ENCODE measurements at regions not wholly inside any gene's neighbourhood (a gene's known extent, or its start where the extent isn't known, plus 50 kb on each side); places are given as distances from the start of the nearest gene placed in this dataset.
"Not testable (repeated sequence)": the region's sequence is repeated elsewhere in the genome, so short reads cannot be mapped to it uniquely, and the experiment has no call there.

GRCh38 chr3:152557302-152557999 lies 277.5 kb upstream of the P2RY1 start:
- Mint-ChIP-seq H3K4me3 (no peak overlapping the region), H3K27me3 (no peaks in the 10 kb centered on the region), H3K9me3 (no peaks in the 10 kb centered on the region), H3K4me1 (peaks cover 12% of the 10 kb centered on the region), H3K27ac (no peak overlapping the region)
- DNase-seq (no peak), ATAC-seq (peak; percentile 26)

GRCh38 chr3:152558386-152558785 lies 276.5 kb upstream of the P2RY1 start:
- Mint-ChIP-seq H3K9me3 (no peaks in the 10 kb centered on the region), H3K27me3 (no peaks in the 10 kb centered on the region), H3K4me3 (no peak overlapping the region), H3K27ac (no peak overlapping the region), H3K4me1 (peaks cover 12% of the 10 kb centered on the region)
- ATAC-seq (no peak), DNase-seq (no peak)

GRCh38 chr3:152559246-152559645 lies 275.7 kb upstream of the P2RY1 start:
- Mint-ChIP-seq H3K27me3 (no peaks in the 10 kb centered on the region), H3K4me3 (no peak overlapping the region), H3K27ac (no peak overlapping the region), H3K4me1 (peaks cover 12% of the 10 kb centered on the region), H3K9me3 (no peaks in the 10 kb centered on the region)
- DNase-seq = no peak
- ATAC-seq = peak; percentile 35

- Mint-ChIP-seq H3K9me3 (no peaks in the 10 kb centered on the region), H3K4me1 (no peaks in the 10 kb centered on the region), H3K27me3 (peaks cover 12% of the 10 kb centered on the region), H3K27ac (no peak overlapping the region), H3K4me3 (no peak overlapping the region)
- ATAC-seq (no peak), DNase-seq (no peak)
Observed at GRCh38 chr3:152564459-152564858, 270.5 kb upstream of the P2RY1 start.

GRCh38 chr3:152574461-152575079 lies 260.4 kb upstream of the P2RY1 start:
- H3K4me1 Mint-ChIP-seq = no peaks in the 10 kb centered on the region
- ATAC-seq (peak; percentile 64), DNase-seq (peak; percentile 13 to 36)
- no peaks in the 10 kb centered on the region for H3K9me3 Mint-ChIP-seq
- H3K4me3 Mint-ChIP-seq = no peak overlapping the region
- H3K27me3 Mint-ChIP-seq = no peaks in the 10 kb centered on the region
- H3K27ac Mint-ChIP-seq = no peak overlapping the region

- DNase-seq = no peak
- Mint-ChIP-seq H3K4me3 (no peak overlapping the region), H3K27ac (no peak overlapping the region), H3K9me3 (no peaks in the 10 kb centered on the region), H3K4me1 (no peaks in the 10 kb centered on the region), H3K27me3 (no peaks in the 10 kb centered on the region)
- ATAC-seq = no peak
Observed at GRCh38 chr3:152578769-152579168, 256.2 kb upstream of the P2RY1 start.

GRCh38 chr3:152581951-152582350 lies 253.0 kb upstream of the P2RY1 start:
- Mint-ChIP-seq H3K27me3 (peaks cover 6% of the 10 kb centered on the region), H3K27ac (no peak overlapping the region), H3K9me3 (no peaks in the 10 kb centered on the region), H3K4me3 (no peak overlapping the region), H3K4me1 (no peaks in the 10 kb centered on the region)
- DNase-seq = no peak
- ATAC-seq = no peak

GRCh38 chr3:152583963-152584362 lies 251.0 kb upstream of the P2RY1 start:
- Mint-ChIP-seq H3K9me3 (no peaks in the 10 kb centered on the region), H3K27me3 (peaks cover 6% of the 10 kb centered on the region), H3K27ac (no peak overlapping the region), H3K4me1 (no peaks in the 10 kb centered on the region), H3K4me3 (no peak overlapping the region)
- DNase-seq (no peak), ATAC-seq (no peak)

- ATAC-seq = no peak
- Mint-ChIP-seq H3K4me3 (no peak overlapping the region), H3K9me3 (no peaks in the 10 kb centered on the region), H3K27ac (no peak overlapping the region), H3K27me3 (peaks cover 6% of the 10 kb centered on the region), H3K4me1 (no peaks in the 10 kb centered on the region)
- no peak for DNase-seq
Observed at GRCh38 chr3:152586974-152587373, 248.0 kb upstream of the P2RY1 start.

- DNase-seq (no peak), ATAC-seq (no peak)
- Mint-ChIP-seq H3K4me1 (no peaks in the 10 kb centered on the region), H3K4me3 (no peak overlapping the region), H3K27ac (no peak overlapping the region), H3K9me3 (no peaks in the 10 kb centered on the region), H3K27me3 (peaks cover 6% of the 10 kb centered on the region)
Observed at GRCh38 chr3:152587861-152588260, 247.1 kb upstream of the P2RY1 start.

- no peak for DNase-seq
- no peaks in the 10 kb centered on the region for H3K9me3 Mint-ChIP-seq
Observed at GRCh38 chr3:152589644-152590043, 245.3 kb upstream of the P2RY1 start.

GRCh38 chr3:152591515-152591914 lies 243.4 kb upstream of the P2RY1 start:
- ATAC-seq (no peak), DNase-seq (no peak)
- Mint-ChIP-seq H3K27ac (no peak overlapping the region), H3K27me3 (no peaks in the 10 kb centered on the region), H3K4me1 (no peaks in the 10 kb centered on the region), H3K9me3 (no peaks in the 10 kb centered on the region), H3K4me3 (no peak overlapping the region)

More at GRCh38 chr3:152589644-152590043, 245.3 kb upstream of the P2RY1 start:
- no peak for ATAC-seq
- Mint-ChIP-seq H3K4me1 (no peaks in the 10 kb centered on the region), H3K27me3 (peaks cover 2% of the 10 kb centered on the region), H3K4me3 (no peak overlapping the region), H3K27ac (no peak overlapping the region)

GRCh38 chr3:152593242-152593641 lies 241.7 kb upstream of the P2RY1 start:
- Mint-ChIP-seq H3K4me1 (no peaks in the 10 kb centered on the region), H3K4me3 (no peak overlapping the region), H3K9me3 (peaks cover 0 to 8% of the 10 kb centered on the region in 2 donors), H3K27ac (no peak overlapping the region), H3K27me3 (no peaks in the 10 kb centered on the region)
- ATAC-seq (no peak), DNase-seq (no peak)

- H3K4me1 Mint-ChIP-seq = no peaks in the 10 kb centered on the region
- ATAC-seq = peak; percentile 43
- no peak overlapping the region for H3K4me3 Mint-ChIP-seq
- no peaks in the 10 kb centered on the region for H3K27me3 Mint-ChIP-seq
- no peak for DNase-seq
- peaks cover 0 to 8% of the 10 kb centered on the region in 2 donors for H3K9me3 Mint-ChIP-seq
- peak overlapping the region in 1 of 2 donors; percentile 10 for H3K27ac Mint-ChIP-seq
Observed at GRCh38 chr3:152595975-152596821, 238.7 kb upstream of the P2RY1 start.

- not testable (repeated sequence) for DNase-seq, H3K27ac Mint-ChIP-seq, H3K9me3 Mint-ChIP-seq, H3K4me1 Mint-ChIP-seq, H3K27me3 Mint-ChIP-seq, H3K4me3 Mint-ChIP-seq, ATAC-seq
Observed at GRCh38 chr3:152596832-152597231, 238.1 kb upstream of the P2RY1 start.

- DNase-seq (no peak), ATAC-seq (no peak)
- H3K27me3 Mint-ChIP-seq = no peaks in the 10 kb centered on the region
- no peak overlapping the region for H3K27ac Mint-ChIP-seq
- H3K4me1 Mint-ChIP-seq = no peaks in the 10 kb centered on the region
- no peak overlapping the region for H3K4me3 Mint-ChIP-seq
- peaks cover 0 to 6% of the 10 kb centered on the region in 2 donors for H3K9me3 Mint-ChIP-seq
Observed at GRCh38 chr3:152606146-152606545, 228.8 kb upstream of the P2RY1 start.
